ENCODE measurements at regions not wholly inside any gene's neighbourhood (a gene's known extent, or its start where the extent isn't known, plus 50 kb on each side); places are given as distances from the start of the nearest gene placed in this dataset.

GRCh38 chr5:118552146-118552545 lies 436.2 kb downstream of the DTWD2 start:
- Histone ChIP-seq H3K27ac (ENCODE audit: control insufficient read depth, insufficient read depth) (no peak overlapping the region), H4K20me1 (ENCODE audit: control insufficient read depth, insufficient read depth) (no peaks in the 10 kb centered on the region), H3K4me1 (ENCODE audit: control insufficient read depth, insufficient read depth, low read length) (no peaks in the 10 kb centered on the region; the same call in 1 of the 2 replicates), H3K4me2 (ENCODE audit: control insufficient read depth, insufficient read depth) (no peak overlapping the region), H3K79me2 (ENCODE audit: control insufficient read depth, insufficient read depth, low read length) (no peaks in the 10 kb centered on the region), H3K36me3 (ENCODE audit: control insufficient read depth in 2 of 2, insufficient read depth in 2 of 2, low read length in 1 of 2) (no peaks in the 10 kb centered on the region), H3K4me3 (no peak overlapping the region), H3K27me3 (replicated peaks in 1 of 2; ENCODE audit: control insufficient read depth in 2 of 2, insufficient read depth in 2 of 2, low read length in 1 of 2) (no peaks in the 10 kb centered on the region), H3K9ac (ENCODE audit: control insufficient read depth, insufficient read depth, low read length) (no peak overlapping the region), H2AFZ (ENCODE audit: control insufficient read depth, low read depth, low read length) (no peak overlapping the region), H3K9me3 (replicated peaks; ENCODE audit: control insufficient read depth, insufficient read depth, low read length) (no peaks in the 10 kb centered on the region)
- FAIRE-seq (no peak), DNase-seq (ENCODE audit: low read depth, low spot score) (no peak), ATAC-seq (no peak)
- intact Hi-C loops (cut with micrococcal nuclease; ENCODE audit: unreplicated experiment) (no loop called here), in situ Hi-C loops (cut with MboI) (no loop called here)
- SMC1A ChIA-PET (ENCODE audit: uncharacterized antibody, unreplicated experiment), result no interaction called here
- CTCF ChIA-PET, result no interaction called here
- RAD21 ChIA-PET (ENCODE audit: unreplicated experiment), result no interaction called here
- POLR2A ChIA-PET, result no interaction called here
- 0% methylated on average over 2 of the region's 2 CpGs for WGBS (ENCODE audit: insufficient coverage, insufficient replicate concordance, low lambda C conversion rate, missing lambda C conversion rate)
- BruUV-seq (replicated peaks), result no TSS peak
- TF ChIP-seq, protein P1, sequence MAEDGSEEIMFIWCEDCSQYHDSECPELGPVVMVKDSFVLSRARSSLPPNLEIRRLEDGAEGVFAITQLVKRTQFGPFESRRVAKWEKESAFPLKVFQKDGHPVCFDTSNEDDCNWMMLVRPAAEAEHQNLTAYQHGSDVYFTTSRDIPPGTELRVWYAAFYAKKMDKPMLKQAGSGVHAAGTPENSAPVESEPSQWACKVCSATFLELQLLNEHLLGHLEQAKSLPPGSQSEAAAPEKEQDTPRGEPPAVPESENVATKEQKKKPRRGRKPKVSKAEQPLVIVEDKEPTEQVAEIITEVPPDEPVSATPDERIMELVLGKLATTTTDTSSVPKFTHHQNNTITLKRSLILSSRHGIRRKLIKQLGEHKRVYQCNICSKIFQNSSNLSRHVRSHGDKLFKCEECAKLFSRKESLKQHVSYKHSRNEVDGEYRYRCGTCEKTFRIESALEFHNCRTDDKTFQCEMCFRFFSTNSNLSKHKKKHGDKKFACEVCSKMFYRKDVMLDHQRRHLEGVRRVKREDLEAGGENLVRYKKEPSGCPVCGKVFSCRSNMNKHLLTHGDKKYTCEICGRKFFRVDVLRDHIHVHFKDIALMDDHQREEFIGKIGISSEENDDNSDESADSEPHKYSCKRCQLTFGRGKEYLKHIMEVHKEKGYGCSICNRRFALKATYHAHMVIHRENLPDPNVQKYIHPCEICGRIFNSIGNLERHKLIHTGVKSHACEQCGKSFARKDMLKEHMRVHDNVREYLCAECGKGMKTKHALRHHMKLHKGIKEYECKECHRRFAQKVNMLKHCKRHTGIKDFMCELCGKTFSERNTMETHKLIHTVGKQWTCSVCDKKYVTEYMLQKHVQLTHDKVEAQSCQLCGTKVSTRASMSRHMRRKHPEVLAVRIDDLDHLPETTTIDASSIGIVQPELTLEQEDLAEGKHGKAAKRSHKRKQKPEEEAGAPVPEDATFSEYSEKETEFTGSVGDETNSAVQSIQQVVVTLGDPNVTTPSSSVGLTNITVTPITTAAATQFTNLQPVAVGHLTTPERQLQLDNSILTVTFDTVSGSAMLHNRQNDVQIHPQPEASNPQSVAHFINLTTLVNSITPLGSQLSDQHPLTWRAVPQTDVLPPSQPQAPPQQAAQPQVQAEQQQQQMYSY (CRISPR knock-in tag; IDR thresholded peaks at IDR 0.05), result no peak
- no peak for TF ChIP-seq ZNF274 (IDR thresholded peaks at IDR 0.05; ENCODE audit: insufficient read depth, insufficient read length)
- no peak for TF ChIP-seq MTA3 (IDR thresholded peaks at IDR 0.05; ENCODE audit: borderline replicate concordance, low read length)
- TF ChIP-seq CEBPB (IDR thresholded peaks at IDR 0.05; ENCODE audit: borderline replicate concordance in 1 of 2, low read depth in 2 of 2, low read length in 2 of 2), result no peak
- TF ChIP-seq ATF2 (IDR thresholded peaks at IDR 0.05; ENCODE audit: low read length), result no peak
- TF ChIP-seq, protein P2, sequence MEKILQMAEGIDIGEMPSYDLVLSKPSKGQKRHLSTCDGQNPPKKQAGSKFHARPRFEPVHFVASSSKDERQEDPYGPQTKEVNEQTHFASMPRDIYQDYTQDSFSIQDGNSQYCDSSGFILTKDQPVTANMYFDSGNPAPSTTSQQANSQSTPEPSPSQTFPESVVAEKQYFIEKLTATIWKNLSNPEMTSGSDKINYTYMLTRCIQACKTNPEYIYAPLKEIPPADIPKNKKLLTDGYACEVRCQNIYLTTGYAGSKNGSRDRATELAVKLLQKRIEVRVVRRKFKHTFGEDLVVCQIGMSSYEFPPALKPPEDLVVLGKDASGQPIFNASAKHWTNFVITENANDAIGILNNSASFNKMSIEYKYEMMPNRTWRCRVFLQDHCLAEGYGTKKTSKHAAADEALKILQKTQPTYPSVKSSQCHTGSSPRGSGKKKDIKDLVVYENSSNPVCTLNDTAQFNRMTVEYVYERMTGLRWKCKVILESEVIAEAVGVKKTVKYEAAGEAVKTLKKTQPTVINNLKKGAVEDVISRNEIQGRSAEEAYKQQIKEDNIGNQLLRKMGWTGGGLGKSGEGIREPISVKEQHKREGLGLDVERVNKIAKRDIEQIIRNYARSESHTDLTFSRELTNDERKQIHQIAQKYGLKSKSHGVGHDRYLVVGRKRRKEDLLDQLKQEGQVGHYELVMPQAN (conservative IDR thresholded peaks at IDR 0.05), result no peak
- TF ChIP-seq BCL3 (IDR thresholded peaks at IDR 0.05; ENCODE audit: borderline replicate concordance, insufficient read depth, low read depth, low read length, poor library complexity, severe bottlenecking), result no peak
- no peak for TF ChIP-seq SMC3 (IDR thresholded peaks at IDR 0.05; ENCODE audit: borderline replicate concordance, low read length)
- no peak for TF ChIP-seq YY1 (IDR thresholded peaks at IDR 0.05; ENCODE audit: low read depth, low read length)
- TF ChIP-seq EZH2 (IDR thresholded peaks at IDR 0.05; ENCODE audit: borderline replicate concordance, control insufficient read depth, low read depth, low read length), result no peak
- no peak for TF ChIP-seq RELA (IDR thresholded peaks at IDR 0.05; ENCODE audit: borderline replicate concordance, partially characterized antibody)
- TF ChIP-seq EGR1 (IDR thresholded peaks at IDR 0.05; ENCODE audit: borderline replicate concordance in 1 of 2, low read depth in 2 of 2, low read length in 2 of 2), result no peak
- TF ChIP-seq, protein P3, sequence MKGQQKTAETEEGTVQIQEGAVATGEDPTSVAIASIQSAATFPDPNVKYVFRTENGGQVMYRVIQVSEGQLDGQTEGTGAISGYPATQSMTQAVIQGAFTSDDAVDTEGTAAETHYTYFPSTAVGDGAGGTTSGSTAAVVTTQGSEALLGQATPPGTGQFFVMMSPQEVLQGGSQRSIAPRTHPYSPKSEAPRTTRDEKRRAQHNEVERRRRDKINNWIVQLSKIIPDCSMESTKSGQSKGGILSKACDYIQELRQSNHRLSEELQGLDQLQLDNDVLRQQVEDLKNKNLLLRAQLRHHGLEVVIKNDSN (IDR thresholded peaks at IDR 0.05; ENCODE audit: borderline replicate concordance, extremely low read length, insufficient read depth, low read depth, low read length), result no peak
- no peak for TF ChIP-seq GABPA (IDR thresholded peaks at IDR 0.05; ENCODE audit: low read depth)
- TF ChIP-seq ZNF384 (IDR thresholded peaks at IDR 0.05; ENCODE audit: borderline replicate concordance, low read depth, low read length), result no peak

Measured in GM12878 (cell line).